Fibroblast of skin of left quadriceps (primary cell): ENCODE measurements at regions not wholly inside any gene's neighbourhood (a gene's known extent, or its start where the extent isn't known, plus 50 kb on each side); places are given as distances from the start of the nearest gene placed in this dataset.

Experiments used
- DNase-seq, 2 experiments: peaks; one replicate each; pipeline ENCODE4 v3.0.0-alpha.2; 2013; ENCODE audit warnings: low read depth in 2 of 2

DNA sequence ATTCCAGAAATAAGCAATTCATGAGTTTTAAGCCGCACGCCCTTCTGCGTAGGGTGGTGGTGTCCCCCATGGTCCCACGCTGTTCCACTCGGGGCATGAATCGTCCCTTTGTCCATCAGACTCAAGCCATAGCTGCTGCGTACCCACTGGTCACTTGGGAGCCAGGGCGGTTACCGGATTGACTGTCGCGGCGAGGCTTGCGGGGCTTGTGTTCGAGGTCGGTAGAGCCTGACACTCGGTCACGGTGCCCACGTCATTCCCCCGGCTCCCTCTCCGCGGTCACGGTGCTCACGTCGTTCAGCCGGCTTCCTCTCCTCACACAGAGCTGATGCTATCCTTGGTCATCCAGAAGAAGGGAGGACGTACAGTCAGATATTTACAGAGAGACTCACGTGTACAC lies 1227.0 kb downstream of the BRD1 start:
- DNase-seq = no peak

DNA sequence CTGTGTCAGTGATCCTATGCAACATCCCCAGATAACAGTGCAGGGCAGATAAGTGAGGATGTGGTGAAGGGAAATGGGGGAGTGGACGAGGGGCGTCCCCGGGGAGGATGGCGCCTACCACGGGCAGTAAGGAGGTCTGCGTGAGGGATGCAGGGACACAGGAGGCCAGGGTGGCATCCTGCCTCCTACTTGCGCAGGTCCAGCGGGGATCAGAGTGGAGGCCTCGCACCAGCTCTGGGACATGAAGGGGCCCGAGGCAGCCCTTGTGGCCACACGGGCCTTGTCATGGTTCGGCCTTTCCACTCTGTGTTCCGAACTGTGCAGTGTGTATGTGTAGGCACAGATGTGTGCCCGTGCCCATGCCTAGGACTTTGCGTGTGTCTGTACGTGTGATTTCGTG lies 1227.5 kb downstream of the BRD1 start:
- DNase-seq = no peak

DNA sequence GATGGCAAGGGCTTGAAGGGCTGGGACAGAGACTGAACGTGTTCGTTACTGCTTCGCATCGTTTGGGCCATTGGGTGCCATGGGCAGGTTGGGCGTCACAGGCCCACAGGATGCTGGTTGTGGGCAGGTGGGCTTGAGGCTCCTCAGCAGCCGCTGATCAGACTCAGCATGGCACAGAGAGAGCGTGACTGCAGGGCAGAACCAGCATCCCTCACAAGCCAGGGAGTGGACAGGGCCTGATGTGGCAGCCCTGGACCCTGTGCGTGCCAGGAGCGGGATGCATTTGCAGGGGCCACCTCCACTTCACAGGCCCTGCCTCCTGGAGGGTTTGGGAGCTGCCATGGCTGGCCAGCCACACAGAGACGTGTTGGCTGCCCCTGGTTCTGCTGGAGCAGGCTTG lies 1228.3 kb downstream of the BRD1 start:
- no peak for DNase-seq

DNA sequence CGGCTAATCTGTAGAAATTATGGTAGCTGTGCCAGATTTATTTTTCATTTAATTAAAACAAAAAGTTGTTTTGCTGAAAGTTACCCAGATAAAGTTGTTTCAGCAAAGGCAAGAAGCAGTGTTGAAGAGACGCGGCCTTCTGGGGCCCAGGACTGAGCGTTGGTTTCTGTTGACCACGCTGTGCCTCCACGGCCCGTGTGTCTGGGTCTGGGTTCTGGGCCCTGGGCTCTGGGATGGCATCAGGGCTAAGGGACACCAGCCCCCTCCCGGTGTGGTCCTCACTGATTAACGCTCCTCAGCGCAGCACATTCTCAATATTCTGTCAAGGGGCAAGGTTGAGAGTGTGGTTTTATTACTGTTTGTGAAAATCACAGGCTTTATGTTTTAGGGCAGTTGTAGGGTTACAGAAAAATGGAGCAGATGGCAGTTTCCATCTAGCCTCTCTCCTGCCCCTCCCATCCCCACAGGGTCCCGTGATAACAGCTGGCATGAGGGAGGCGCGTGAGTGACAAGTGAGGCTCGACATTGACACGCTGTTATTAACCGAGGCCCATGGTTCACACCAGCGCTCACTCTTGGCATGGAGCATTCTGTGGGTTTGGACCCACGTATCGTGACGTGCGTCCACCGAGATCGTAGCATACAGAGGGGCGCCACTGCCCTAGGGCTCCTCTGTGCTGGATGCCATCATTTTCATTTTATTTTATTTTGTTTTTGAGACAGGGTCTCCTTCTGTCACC lies 1231.4 kb downstream of the BRD1 start:
- no peak for DNase-seq

DNA sequence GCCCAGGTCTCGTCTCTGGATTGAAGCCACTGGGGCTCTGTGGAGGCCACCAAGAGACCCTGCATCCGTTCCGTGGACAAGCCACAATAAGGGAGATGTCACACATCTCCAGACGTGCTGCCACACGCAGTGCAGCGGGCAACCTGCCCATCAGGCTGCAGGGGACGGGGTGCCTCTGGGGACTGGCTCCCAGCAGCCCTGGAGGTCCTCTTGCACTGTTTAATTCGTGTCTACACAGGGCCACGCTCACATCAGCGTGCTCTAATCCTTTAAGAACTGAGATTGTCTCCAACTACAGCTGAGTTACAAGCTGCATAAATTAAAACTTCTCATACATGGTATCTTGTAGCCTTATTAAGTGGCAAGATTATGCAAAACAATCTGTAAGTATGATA lies 1232.2 kb downstream of the BRD1 start:
- DNase-seq = no peak

DNA sequence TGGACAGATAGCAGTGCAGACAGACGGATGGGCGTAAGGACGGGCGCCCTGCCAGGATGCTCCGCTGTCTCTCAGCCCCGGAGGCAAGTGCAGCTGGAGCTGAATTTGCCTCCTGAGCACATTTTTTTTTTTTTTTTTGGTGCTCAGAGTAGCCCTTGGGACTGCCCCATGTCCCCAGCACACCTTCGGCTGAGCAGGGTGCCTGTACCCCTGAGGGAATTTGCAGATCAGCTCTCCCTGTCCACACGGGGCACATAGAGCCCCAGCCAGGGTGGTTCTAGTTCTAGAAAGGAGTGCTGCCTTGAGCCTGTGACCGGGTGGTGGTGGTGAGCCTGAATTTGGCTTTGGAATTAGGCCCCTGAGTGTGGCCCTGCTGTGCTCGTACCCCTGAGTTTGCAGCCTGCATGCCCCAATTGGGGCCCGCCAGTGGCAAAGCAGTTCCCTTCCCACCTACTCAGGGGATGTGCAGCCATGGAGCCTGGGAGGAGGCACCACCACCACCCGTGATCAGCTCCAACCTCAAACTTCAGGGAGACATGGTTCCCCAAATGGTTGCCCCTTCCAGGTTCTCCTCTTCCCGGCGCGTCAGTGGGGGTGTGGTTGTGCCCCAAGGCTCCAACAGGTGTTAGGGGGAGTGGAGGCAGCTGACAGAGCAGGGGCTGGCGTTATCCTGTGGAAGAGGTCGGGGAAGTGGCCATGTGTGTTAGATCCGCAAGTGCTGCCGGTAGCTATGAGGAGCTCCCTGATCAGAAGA lies 1232.7 kb downstream of the BRD1 start:
- DNase-seq = no peak

DNA sequence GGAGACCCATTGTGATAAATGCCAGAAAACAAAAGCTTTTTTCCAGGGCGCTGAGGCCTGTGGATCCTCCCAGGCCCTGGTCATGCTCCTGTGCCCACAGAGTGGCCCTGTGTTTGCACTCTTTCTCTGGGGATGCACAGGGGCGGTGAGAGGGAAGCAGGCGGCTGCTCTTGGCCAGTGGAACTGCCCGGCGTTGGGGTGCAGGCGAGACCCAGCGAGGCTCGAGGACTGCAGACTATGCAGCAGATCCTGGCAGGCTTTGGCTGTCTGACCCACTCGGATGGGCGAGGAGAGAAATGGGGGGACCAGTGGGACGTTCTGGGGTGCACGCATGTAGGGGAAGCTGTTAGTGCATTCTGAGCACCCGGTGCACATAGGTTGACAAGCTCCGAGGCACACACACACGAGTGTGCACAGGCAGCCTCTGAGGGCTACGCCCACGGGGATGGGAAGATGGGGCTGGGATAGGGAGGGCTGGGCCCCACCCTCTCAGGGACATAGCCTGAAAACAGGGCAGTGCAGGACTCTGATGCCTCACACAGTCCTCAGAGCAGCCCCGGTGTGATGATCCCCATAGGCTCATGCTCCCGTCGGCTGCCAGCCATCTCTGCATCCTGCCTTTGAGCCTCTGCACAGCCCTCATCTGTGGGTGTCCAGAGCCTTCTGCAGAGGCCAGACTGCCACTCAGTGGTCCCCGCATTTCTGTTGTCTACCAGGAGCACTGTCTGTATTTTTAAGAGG lies 1233.5 kb downstream of the BRD1 start:
- no peak for DNase-seq

DNA sequence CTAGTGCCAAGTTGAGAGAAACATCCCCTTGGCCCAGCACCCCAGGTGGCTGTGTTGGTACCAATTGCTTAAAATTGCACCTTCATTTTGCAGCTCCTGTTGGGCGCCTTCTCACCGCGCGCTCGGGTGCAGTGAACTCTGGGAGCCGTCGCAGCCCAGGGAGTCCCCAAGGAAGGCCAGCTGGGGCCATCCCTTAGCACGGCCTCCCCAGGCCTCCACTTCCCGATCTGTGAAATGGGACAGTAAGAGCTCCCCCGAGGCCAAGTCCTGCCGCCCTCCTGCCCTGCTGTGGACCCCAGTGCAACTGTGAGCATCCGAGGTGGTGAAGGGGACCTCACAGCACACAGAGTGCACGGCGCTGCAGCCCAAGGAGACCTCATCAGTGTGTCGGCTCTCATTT lies 1234.1 kb downstream of the BRD1 start:
- DNase-seq = no peak

DNA sequence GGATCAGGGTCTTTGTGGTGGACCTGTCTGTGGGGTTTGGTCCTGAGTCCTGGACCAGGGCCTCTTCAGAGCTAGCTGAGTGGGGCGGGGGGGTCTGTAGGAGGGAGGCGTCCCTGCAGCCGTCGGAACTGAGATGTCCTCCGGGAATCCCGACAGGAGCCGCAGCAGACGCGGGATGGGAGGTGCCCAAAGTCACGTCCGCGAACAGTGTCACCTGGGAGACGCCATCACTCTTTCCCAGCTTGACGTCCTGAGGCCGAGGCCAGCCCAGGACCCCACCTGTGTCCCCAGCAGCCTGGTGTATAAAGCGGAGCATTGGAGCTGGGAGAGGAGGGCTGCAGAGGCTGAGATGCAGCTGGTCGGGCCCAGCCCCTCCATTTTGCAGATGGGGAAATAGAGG lies 1234.7 kb downstream of the BRD1 start:
- no peak for DNase-seq

DNA sequence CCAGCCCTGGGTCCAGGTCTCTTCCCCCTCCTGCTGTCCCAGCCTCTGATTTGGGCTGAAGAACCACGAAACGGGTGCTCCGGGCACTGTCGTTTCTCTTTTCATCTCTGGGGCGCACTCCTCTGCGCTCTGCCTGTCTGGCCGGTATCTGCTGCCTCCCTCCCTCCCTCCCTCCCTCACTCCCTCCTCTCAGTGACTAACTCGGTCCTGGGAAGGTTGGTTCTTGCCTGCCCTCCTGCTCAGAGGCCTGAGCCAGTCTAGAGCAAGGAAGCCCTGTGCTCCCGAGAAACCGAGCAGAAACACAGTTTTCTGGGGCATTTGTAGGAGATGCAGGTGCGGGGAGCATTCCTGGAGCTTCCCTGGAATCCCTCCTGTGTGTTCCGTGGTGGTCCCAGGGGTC lies 1235.2 kb downstream of the BRD1 start:
- DNase-seq = no peak

DNA sequence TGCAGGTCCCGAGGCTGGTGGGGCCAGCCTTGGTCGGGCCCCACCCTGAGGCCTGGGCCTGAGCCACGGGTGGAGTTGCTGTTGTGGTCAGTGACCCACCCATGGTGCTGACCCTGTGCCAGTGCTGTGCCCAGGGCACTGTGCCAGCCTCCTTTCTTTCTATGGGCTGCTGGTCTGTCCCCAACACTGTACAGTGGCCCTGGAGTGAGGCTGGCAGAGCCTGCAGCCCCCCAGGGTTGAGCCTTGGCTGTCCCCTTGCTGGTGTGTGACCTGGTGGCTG lies 1235.7 kb downstream of the BRD1 start:
- no peak for DNase-seq

DNA sequence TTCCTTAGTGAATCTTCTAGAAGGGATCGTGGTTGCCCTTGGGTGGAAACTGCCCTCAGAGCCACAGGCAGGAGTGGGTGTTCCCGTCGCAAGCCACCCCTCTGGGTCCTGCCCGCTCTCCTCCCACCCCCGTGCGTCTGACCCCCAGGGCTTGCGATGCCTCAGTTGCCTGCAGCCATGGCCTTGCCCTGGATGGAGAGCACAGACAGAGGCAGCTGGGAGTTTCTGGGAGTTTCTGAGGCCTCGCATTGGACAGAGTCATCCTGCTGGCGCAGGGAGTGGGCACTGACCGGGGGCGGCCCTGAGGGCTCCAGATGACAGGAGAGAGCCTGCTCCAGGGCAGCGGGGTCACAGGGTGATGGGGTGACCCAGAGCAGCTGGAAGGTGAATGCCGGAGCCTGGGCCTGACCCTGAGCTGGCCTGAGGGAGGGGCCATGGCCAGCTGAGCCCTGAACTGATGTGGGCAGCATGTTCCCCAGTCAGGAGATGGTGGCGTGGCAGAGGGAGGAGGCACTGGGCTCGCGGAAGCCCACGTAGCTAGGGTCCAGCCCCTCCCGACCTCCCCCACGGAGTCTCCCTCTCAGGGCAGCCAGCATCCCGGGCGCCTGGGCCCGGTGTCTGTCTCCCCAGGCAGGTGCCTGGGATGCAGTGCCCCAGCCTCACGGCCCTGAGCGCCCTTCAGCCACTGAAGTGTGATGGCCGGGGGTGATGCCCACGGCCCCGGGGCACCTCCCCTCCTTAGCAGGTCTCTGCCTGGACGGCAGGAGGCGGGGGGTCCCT lies 1236.2 kb downstream of the BRD1 start:
- no peak for DNase-seq

DNA sequence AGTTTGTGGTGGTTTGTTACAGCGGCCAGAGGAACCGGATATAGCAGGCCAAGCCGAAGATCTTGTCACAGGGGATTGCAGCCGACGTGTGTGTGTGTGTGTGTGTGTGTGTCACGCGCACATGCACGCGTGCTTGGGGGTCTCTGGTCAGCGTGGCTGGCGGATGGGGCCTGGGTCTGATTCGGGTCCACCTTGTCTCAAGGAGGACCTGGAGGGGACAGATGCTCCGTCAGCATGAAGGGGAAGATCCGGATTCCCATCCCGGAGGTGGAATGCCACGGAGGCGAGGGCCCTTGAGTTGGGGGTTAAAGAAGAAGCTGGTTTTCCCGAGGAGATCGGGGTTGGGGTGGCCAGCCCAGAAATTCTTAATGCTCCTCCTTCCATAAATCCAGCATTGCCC lies 1237.8 kb downstream of the BRD1 start:
- no peak for DNase-seq

DNA sequence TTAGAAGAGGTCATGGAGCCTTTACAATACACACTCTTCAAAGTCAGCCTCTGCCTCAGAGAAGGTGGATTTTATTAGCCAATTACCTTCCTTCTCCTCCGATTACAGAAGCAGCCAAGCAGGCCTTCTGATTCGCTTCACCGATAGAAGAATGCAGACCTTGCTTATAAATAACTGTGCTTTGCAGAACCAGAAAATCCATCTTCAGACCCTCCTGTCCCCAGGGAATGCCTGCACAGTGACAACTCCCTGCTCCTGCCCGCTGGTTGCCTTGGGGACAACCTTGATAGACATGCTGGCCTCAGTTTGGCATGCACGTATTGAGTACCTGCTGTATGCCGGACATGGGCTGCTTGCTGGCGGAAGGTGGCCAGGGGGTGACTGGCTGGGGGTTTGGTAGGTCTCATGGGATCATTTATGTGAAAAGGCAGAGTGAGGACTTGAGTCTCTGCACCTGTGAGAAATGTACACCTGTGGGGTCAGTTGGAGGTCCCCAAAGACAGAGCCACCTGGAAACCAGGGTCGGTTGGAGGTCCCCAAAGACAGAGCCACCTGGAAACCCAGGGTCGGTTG lies 1238.7 kb downstream of the BRD1 start:
- DNase-seq = no peak

DNA sequence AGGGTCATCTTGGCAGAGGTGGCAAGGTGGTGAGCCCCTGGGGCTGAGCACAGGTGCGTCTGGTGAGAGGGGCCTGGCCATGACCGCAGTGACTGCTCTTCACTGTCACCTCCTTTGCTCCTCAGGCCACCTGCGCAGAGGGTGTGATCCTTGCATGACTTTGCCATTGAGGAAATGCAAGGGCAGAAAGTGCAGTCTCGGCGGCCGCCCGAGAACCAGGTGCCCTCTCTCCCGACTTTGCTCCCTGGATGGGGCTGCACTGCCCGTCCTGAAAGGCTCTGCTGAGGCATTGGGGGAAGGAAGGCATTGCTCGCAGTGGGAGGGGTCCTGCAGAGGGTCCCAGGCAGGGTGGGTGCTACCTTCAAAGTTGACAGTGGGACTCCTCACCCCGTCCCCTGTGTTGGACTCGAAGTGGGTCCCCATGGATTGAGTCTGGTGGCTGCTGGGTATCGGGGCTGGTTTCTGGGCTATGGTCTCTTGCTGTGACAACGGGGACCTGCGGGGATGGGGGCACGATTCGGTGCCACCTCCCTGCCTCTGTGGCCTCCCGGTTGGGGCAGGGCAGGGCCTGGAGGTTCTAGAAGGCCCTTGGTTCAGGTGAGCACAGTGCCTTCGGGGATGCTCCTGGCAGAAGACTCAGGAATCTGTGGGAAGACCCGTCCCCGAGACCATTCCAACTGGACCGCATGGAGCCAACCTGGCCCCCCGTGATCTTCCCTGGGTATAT lies 1239.4 kb downstream of the BRD1 start:
- no peak for DNase-seq

DNA sequence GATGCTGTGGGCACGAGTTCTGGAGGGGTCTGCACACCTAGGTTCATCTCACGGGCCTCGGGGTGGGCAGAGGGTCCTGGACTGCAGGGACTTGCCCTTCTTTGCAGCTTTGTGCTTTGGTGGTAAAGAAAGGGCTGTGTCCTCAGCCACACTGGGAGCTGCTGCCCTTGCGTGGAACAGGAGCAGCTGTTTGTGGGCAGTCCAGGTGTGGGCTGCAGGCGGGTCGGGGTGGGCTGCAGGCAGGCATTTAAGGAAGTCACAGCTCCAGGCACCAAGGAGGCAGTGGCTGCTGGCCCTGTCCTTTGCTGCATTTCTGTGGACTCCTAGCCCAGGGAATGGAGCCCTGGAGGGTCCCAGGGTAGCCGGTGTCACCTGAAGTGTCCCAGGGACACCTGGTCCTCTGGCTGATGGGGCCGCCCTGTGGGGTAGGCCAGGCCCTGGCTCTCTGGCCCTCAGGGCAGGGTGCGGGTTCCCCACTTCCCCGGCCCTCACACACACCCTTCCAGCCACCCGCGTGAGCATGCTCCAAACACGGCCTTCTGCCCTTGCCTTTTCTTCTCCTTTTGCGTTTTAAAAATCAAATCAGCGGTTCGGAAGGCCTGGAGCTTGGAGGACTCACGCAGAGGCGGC lies 1240.3 kb downstream of the BRD1 start:
- no peak for DNase-seq

DNA sequence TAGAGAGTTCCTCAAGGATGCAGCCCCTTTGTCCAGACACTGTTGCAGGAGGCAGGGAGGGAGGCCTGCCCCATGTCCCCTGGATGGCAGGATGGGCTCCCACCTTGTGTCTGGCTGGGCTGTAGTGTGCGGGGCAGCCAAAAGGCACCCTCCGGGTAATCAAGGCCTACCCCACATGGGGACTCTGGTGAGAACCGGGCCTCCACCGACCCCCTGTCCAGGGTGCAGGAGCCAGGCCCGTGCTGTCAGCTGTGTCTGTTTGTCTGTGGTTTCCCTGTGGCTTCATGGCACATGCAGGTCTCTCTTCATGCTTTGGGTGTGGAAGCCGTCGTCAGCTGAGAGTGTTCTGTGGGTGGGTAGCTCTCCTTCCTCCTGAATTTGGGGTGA lies 1240.9 kb downstream of the BRD1 start:
- no peak for DNase-seq

DNA sequence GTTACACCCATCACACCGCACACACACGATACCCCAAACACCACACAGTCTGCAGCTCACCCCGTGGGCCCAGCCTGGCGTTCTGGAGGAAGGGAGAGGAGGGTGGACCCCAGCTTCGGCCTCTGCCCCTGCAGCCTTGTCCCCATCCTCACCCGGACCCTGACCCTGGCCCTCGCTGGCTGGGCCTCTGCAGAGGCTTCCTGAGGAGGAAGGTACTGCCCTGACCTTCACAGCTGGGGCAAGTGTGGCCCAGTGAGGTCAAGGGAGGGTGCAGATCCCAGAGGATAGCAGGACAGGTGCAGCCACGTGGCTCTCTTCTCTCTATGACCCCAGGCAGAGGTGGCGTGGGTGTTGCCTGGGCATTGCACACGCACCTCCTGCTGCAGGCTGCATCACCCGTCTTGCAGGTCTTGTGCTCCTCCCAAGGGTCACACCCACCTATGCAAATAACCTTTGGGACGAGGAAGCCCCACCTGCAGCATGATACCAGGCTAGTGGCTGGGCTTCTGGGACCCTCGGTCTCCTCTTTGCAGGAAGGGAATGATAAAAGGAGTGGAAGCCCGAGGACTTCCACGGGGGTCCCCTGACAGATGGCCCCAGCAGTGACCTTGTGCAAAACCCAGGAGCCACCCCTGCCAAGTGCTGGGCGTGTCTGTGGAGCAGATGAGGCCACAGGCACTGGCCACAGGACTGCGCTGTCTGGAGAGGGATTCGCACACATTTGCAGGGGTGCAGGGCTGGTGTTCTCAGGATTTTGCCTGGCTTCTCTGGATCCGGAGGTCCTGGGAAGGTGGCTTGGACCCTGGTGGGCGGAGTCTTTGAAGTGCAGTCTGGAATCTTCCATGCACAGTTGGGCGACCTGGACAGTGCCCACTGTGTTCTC lies 1241.5 kb downstream of the BRD1 start:
- DNase-seq = no peak

DNA sequence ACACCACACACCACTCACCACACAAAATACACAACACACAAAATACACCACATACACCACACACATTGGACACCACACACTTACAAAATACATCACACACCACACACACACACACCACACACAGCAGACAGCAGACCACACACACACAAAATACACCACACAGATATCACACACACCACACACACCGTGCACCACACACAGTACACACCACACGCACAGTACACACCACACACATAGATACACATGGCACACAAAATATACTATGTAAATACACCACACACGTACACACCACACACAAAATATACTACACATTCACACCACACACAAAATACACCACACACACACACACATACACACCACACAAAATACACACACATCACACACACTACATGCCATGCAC lies 1243.5 kb downstream of the BRD1 start:
- DNase-seq = no peak
